Keratinocyte (primary cell): ENCODE measurements at regions not wholly inside any gene's neighbourhood (a gene's known extent, or its start where the extent isn't known, plus 50 kb on each side); places are given as distances from the start of the nearest gene placed in this dataset.
"Not testable (repeated sequence)": the region's sequence is repeated elsewhere in the genome, so short reads cannot be mapped to it uniquely, and the experiment has no call there.

ENCODE experiments used
- DNase-seq: peaks from one replicate; pipeline ENCODE4 v3.0.0-alpha.2; 2011; ENCODE audit warnings: low read depth, missing footprints, low spot score
- FAIRE-seq: peaks from 2 replicates; lab custom pipeline; 2011; peaks lifted over from hg19 to GRCh38; lab: Jason Lieb, UNC
- H2AFZ ChIP-seq: 2 replicates; pipeline ENCODE4 v1.6.0; 2012; ENCODE audit warnings: low read length, control low read depth, inconsistent platforms; ENCODE audit not compliant: control insufficient read depth
- H3K27ac ChIP-seq: 2 replicates; pipeline ENCODE4 v1.5.1; 2011; ENCODE audit warnings: low read length; ENCODE audit not compliant: control insufficient read depth, insufficient read depth
- H3K27me3 ChIP-seq: 3 replicates; pipeline ENCODE4 v1.6.0; 2011; ENCODE audit warnings: low read length; ENCODE audit not compliant: control insufficient read depth, insufficient read depth; ENCODE audit errors: extremely low read depth
- H3K36me3 ChIP-seq, 2 experiments: 2 replicates in 1 of 2; 3 replicates in 1 of 2; pipeline ENCODE4 v1.5.1; 2011; ENCODE audit warnings: low read length in 2 of 2, mild to moderate bottlenecking in 1 of 2; ENCODE audit not compliant: control insufficient read depth in 2 of 2, insufficient read depth in 2 of 2; ENCODE audit errors: extremely low read depth in 1 of 2
- H3K4me1 ChIP-seq: 3 replicates; pipeline ENCODE4 v1.5.1; 2011; ENCODE audit warnings: low read length; ENCODE audit not compliant: control insufficient read depth, insufficient read depth; ENCODE audit errors: extremely low read depth
- H3K4me2 ChIP-seq: 3 replicates; pipeline ENCODE4 v1.6.0; 2011; ENCODE audit warnings: low read depth, low read length; ENCODE audit not compliant: control insufficient read depth, insufficient read depth; ENCODE audit errors: extremely low read depth
- H3K4me3 ChIP-seq, 3 experiments: fragments of 200-600 bp in 1 of 3; sonication (generic) in 1 of 3; 2 replicates in 2 of 3; 3 replicates in 1 of 3; pipeline ENCODE4 v1.5.1; 2011 to 2016; ENCODE audit warnings: low read length in 3 of 3, mild to moderate bottlenecking in 3 of 3, control low read depth in 2 of 3, inconsistent platforms in 1 of 3, low read depth in 1 of 3, mixed read lengths in 1 of 3, mixed run types in 1 of 3, moderate library complexity in 1 of 3; ENCODE audit not compliant: control insufficient read depth in 2 of 3, insufficient read depth in 2 of 3; ENCODE audit errors: extremely low read depth in 1 of 3
- H3K79me2 ChIP-seq: 2 replicates; pipeline ENCODE4 v1.6.0; 2012; ENCODE audit warnings: low read length; ENCODE audit not compliant: control insufficient read depth, insufficient read depth
- H3K9ac ChIP-seq: 3 replicates; pipeline ENCODE4 v1.6.0; 2011; ENCODE audit warnings: low read length; ENCODE audit not compliant: control insufficient read depth, insufficient read depth; ENCODE audit errors: extremely low read depth
- H3K9me1 ChIP-seq: 3 replicates; pipeline ENCODE4 v1.6.0; 2011; ENCODE audit warnings: low read length; ENCODE audit not compliant: control insufficient read depth, insufficient read depth; ENCODE audit errors: extremely low read depth
- H3K9me3 ChIP-seq: 2 replicates; pipeline ENCODE4 v1.5.1; 2012; ENCODE audit warnings: low read depth, low read length; ENCODE audit not compliant: control insufficient read depth
- H4K20me1 ChIP-seq: 3 replicates; pipeline ENCODE4 v1.6.0; 2011; ENCODE audit warnings: low read length; ENCODE audit not compliant: control insufficient read depth, insufficient read depth; ENCODE audit errors: extremely low read depth
- EZH2 ChIP-seq: IDR thresholded peaks from one replicate; pipeline ENCODE4 v1.6.1; 2012; ENCODE audit warnings: inconsistent platforms, mild to moderate bottlenecking, low read length, moderate library complexity
- dilution Hi-C: fragments of 300-500 bp; cut with MboI; formaldehyde crosslinking; loops from one replicate; pipeline ENCODE4 v1.7.0; 2020; ENCODE audit warnings: low sequenced_read_pairs; ENCODE audit not compliant: extremely low pct_ligation_motif_present
- TF ChIP-seq, protein P1 (sequence below), 3 experiments: IDR thresholded peaks in 1 of 3; conservative IDR thresholded peaks in 1 of 3; optimal IDR thresholded peaks in 1 of 3; 2 replicates in 2 of 3; 3 replicates in 1 of 3; pipeline versions ENCODE3 to v1.5.1; 2011; ENCODE audit warnings: low read length in 3 of 3, mild to moderate bottlenecking in 3 of 3, moderate library complexity in 2 of 3, control low read depth in 1 of 3, inconsistent platforms in 1 of 3; ENCODE audit not compliant: insufficient read depth in 2 of 3; ENCODE audit errors: extremely low read depth in 1 of 3

DNA sequence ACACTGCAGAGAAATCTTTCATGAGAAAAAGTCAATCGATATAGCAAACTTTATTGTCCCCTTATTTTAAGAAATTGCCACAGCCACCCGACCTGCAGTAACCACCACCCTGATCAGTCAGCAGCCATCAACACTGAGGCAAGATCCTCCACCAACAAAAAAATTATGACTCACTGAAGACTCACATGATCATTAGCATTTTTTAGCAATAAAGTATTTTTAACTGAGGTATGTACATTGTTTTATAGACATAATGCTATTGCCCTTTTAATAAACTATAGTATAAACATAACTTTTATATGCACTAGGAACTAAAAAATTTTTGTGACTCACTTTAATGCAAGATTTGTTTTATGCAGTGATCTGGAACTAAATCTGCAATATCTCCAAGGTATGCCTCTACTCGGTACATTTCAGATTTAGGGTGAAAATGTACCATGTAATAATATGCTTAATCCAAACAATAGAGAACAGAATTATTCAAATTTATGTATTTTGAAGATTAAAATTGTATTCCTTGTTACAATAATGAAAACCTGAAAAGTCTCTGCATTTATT is 79.2 kb upstream of the CEP126 start:
- FAIRE-seq (no peak), DNase-seq (no peak)
- Histone ChIP-seq H3K27ac (no peak overlapping the region), H3K4me3 (no peak overlapping the region), H3K4me1 (no peaks in the 10 kb centered on the region), H3K4me2 (no peak overlapping the region), H3K9me3 (no peaks in the 10 kb centered on the region), H2AFZ (no peak overlapping the region), H4K20me1 (no peaks in the 10 kb centered on the region), H3K9ac (no peak overlapping the region), H3K79me2 (no peaks in the 10 kb centered on the region), H3K27me3 (no peaks in the 10 kb centered on the region), H3K9me1 (no peaks in the 10 kb centered on the region), H3K36me3 (no peaks in the 10 kb centered on the region)
- dilution Hi-C loops: no loop called here
- TF ChIP-seq, protein P1, sequence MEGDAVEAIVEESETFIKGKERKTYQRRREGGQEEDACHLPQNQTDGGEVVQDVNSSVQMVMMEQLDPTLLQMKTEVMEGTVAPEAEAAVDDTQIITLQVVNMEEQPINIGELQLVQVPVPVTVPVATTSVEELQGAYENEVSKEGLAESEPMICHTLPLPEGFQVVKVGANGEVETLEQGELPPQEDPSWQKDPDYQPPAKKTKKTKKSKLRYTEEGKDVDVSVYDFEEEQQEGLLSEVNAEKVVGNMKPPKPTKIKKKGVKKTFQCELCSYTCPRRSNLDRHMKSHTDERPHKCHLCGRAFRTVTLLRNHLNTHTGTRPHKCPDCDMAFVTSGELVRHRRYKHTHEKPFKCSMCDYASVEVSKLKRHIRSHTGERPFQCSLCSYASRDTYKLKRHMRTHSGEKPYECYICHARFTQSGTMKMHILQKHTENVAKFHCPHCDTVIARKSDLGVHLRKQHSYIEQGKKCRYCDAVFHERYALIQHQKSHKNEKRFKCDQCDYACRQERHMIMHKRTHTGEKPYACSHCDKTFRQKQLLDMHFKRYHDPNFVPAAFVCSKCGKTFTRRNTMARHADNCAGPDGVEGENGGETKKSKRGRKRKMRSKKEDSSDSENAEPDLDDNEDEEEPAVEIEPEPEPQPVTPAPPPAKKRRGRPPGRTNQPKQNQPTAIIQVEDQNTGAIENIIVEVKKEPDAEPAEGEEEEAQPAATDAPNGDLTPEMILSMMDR (optimal IDR thresholded peaks at IDR 0.05 in 1 of 3, IDR thresholded peaks at IDR 0.05 in 1 of 3, conservative IDR thresholded peaks at IDR 0.05 in 1 of 3; ENCODE audit: extremely low read depth in 1 of 3, insufficient read depth in 2 of 3, low read length in 3 of 3): no peak
- TF ChIP-seq EZH2: no peak

DNA sequence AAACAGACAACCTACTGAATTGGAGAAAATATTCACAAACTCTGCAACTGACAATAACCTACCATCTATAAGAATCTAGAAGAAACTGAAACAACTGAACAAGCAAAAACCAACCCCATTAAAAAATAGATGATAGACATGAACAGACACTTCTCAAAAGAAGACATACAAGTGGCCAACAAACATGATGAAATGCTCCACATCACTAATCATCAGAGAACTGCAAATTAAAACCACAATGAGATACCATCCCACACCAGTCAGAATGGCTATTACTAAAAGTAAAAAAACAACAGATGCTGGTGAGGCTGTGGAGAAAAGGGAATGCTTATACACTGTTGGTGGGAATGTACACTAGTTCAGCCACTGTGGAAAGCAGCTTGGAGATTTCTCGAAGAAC is 84.3 kb upstream of the CEP126 start:
- H2AFZ ChIP-seq, dilution Hi-C loops: not testable (repeated sequence)

DNA sequence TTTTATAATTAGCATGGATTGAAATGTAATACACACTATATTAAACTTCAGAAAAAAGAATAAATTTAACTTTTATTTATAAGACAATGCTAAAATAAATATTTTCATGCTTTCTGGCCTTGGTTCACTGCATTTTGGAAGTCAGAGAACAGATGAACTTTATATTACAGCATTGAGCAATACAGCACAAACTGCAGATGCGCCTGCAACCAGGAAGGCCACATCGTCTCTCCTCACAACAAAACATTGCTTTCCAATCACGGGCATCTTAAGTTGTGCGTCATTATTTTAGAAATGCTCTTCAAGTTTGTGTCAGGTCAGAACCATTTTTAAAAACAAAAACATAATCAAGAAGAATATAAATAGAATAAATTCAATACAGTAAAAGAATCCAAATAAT is 89.3 kb upstream of the CEP126 start:
- H3K79me2 ChIP-seq: no peaks in the 10 kb centered on the region
- H3K9ac ChIP-seq: no peak overlapping the region
- no peaks in the 10 kb centered on the region for H4K20me1 ChIP-seq
- H3K4me2 ChIP-seq: no peak overlapping the region
- TF ChIP-seq, protein P1 (optimal IDR thresholded peaks at IDR 0.05 in 1 of 3, IDR thresholded peaks at IDR 0.05 in 1 of 3, conservative IDR thresholded peaks at IDR 0.05 in 1 of 3; ENCODE audit: extremely low read depth in 1 of 3, insufficient read depth in 2 of 3, low read length in 3 of 3): no peak
- TF ChIP-seq EZH2: no peak
- dilution Hi-C loops: no loop called here
- no peaks in the 10 kb centered on the region for H3K27me3 ChIP-seq
- H3K4me3 ChIP-seq: no peak overlapping the region
- no peaks in the 10 kb centered on the region for H3K9me1 ChIP-seq
- no peak overlapping the region for H3K27ac ChIP-seq
- no peaks in the 10 kb centered on the region for H3K36me3 ChIP-seq
- FAIRE-seq (no peak), DNase-seq (no peak)
- no peaks in the 10 kb centered on the region for H3K9me3 ChIP-seq
- H3K4me1 ChIP-seq: no peaks in the 10 kb centered on the region
- no peak overlapping the region for H2AFZ ChIP-seq

More for the DNA sequence above, 84.3 kb upstream of the CEP126 start:
- DNase-seq, FAIRE-seq, H3K36me3 ChIP-seq, H3K27ac ChIP-seq, H3K4me1 ChIP-seq, H3K79me2 ChIP-seq, H3K9me3 ChIP-seq, H3K27me3 ChIP-seq, H3K9ac ChIP-seq, H3K4me2 ChIP-seq, H4K20me1 ChIP-seq, H3K4me3 ChIP-seq, H3K9me1 ChIP-seq: not testable (repeated sequence)
